Activated CD4-positive, alpha-beta T cell treated with anti-CD3 and anti-CD28 coated beads, Interleukin-2, amount 50 U/mL, for 48 hours (primary cell): ENCODE measurements at regions not wholly inside any gene's neighbourhood (a gene's known extent, or its start where the extent isn't known, plus 50 kb on each side); places are given as distances from the start of the nearest gene placed in this dataset.

Experiments
- DNase-seq, 2 experiments: peaks; one replicate each; pipeline ENCODE4 v3.0.0-alpha.2; 2020

DNA sequence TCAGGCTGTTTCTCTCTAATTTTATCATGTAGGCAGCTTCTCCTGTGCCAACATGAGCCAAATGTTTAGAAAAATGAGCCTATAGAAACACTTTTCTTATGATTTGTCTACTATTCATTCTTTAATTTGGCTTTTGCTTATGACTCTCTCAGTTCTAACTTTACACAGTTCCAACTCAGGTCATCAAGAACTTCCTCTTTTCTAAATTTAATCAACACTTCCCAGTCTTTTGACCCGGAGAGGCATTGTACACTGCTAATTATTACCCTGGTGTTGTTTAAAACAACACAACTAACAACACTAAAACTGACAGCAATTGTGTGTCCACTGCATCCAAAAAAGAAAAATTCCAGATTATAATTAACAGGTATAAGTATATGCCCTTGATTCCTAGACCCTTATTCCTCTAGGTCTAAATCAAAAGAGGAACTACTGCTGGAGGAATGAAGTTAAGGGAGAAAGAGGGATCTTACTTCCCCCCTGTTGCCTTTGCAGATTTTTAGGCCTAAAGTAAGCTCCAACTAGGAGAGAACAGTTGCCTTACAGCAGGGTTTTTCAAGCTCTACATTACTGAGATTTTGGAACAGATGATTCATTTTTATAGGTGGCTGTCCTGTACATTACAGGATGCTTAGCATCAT, 332.2 kb upstream of the GOLIM4 start:
- DNase-seq = no peak

DNA sequence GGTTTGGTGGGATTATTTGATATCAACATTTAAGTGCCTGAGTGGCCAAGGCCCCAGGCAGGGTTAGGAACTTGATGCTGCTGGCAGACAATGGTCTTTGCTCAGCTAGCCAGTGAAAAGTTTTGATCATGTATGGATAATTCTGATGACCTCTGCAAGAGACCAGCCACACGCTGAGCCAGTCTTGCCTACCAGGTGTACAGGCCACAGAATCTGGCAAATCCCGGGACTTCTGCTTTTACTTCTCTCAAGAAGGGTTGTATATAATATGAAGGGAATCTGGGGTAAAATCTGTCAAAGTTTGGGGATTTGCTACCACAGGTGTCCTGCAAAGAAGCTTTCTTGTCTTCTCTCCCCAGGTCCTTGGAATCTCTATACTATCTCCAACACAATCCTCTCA, 331.4 kb upstream of the GOLIM4 start:
- DNase-seq = no peak

DNA sequence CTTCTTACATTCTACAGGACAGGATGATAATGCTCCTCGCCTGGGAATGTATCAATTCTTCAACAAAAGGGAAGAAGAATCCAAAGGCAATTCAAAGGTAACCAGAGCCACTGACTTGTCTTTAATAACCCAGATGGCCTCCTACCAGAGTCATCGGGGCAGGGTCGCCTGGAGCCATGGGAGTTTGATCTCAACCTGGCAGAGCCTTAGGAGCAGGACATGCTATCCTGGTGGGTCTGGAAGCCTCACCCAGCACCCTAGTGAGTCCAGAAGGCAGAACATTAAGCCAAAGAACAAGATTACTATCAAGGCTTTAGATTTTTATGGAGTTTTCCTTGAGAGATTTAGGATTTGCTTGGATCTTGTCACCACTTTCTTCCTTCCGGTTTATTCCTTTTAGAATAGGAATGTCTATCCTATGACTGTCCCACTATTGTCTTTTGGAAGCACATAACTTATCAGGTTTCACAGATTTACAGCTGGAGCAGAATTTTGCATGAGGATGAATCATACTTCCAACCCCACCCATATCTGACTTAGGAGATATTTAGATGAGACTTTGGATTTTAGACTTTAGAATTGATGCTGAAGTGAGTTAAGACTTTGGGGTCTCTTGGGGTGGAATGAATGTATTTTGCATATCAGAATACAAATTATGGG, 330.3 kb upstream of the GOLIM4 start:
- DNase-seq = no peak

- no peak for DNase-seq
Measured at GRCh38 chr3:168424059-168424734, 328.5 kb upstream of the GOLIM4 start.

DNA sequence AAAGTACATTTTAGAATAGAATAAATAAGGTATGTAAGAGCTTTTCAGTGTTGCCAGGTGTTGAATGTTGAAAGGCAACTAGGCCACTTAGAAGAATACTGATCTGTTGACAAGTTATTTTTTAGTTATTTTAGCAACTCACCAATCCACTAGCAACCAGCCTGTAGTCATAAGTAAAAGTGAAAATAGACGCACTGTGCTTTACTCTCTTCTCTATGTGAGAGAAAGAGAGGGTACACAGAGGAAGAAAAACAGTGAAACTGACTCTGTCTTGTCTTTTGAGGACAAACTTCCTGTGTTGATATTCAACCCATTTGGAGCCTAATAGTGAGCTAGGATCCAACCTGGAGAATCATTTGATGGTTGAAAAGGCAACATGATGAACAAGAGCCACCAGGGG, 327.1 kb upstream of the GOLIM4 start:
- no peak for DNase-seq

GRCh38 chr3:168419091-168419490, 323.4 kb upstream of the GOLIM4 start:
- no peak for DNase-seq

DNA sequence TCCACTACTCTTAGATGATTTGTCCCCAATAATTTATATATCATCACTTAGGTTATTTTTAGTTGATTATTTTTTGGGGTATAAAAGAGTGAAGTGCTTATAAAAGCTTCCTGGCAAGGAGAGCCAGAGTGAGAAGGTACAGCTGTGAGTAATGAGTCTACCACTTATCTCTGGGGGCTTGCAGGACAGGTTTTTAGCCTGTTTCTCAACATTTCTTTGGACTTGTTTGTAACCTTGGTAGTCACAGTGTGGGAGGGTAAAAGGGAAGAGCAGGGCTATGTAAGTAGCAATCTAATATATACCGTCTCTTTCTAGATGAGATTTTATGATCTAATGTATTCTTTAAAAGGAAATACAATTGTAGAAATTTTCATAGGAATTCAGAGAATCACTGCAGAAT, 321.3 kb upstream of the GOLIM4 start:
- no peak for DNase-seq

GRCh38 chr3:168416446-168416845, 320.7 kb upstream of the GOLIM4 start:
- DNase-seq = no peak

DNA sequence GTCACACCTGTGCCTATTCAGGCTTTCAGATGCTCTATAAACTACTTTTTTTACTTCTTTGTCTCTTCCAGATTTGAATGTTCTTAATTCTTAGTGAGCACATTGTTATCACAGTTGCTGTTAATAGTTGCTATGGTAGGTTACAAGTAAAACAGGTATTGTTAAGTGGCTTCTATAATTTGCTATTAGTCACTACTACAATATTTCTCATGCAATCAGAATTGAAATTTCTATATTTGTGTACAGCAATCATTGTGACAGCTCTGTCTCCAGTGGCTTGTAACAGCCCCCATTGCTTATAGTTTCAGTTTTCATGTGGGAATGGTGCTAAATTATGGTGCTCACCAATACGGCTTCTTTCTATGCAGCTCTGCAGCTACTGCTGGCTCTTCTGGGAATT, 318.4 kb upstream of the GOLIM4 start:
- no peak for DNase-seq

- DNase-seq = no peak
Measured at GRCh38 chr3:168407381-168407780, 311.7 kb upstream of the GOLIM4 start.

GRCh38 chr3:168405288-168405687, 309.6 kb upstream of the GOLIM4 start:
- no peak for DNase-seq

DNA sequence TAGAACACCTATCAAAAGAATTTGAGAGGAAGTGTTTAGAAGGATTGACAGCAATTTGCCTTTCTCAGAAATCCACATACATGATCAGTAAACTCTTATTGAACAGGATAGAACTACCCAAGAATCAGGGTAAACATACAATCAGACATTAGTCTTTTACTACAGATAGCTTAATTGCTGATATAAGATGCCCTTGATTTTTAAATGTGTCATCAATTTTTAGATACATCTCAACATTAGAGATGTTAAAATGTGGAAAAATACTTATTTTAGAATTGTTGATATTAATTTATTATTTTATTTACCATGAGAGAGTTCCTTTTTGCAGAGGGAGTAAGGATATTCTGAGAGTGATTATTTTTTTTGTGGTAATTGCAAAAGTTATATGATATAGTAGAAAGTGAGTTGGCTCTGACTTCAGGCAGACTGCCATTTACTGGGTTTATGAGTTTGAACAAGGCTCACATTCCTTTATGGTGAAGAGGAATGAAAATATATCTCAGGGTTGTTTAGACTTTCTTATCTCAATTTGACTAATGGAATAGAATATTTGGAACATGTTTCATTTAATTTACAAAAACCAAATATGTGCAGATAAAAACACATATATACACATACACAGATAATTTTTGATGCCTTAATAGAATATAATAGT, 302.8 kb upstream of the GOLIM4 start:
- no peak for DNase-seq

- no peak for DNase-seq
Measured at GRCh38 chr3:168396861-168397260, 301.1 kb upstream of the GOLIM4 start.

- no peak for DNase-seq
Measured at GRCh38 chr3:168395551-168395950, 299.8 kb upstream of the GOLIM4 start.

DNA sequence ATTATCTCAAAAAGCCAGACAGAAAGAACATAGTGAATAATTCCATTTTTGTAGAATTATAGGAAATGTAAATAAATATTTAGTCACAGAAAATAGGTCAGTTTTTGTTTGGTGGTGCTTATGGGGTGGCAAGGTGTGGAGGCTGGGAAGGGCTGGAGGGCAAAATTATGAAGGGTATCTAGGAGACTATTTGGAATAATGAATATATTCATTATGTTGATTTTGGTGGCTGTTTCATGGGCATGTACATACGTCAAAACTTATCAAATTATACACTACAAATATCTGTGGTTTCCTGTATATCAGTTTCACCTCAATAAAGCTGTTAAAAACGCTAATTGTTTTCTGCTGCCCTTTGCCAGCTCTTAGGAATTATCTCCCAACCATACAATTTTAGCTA, 298.7 kb upstream of the GOLIM4 start:
- no peak for DNase-seq

DNA sequence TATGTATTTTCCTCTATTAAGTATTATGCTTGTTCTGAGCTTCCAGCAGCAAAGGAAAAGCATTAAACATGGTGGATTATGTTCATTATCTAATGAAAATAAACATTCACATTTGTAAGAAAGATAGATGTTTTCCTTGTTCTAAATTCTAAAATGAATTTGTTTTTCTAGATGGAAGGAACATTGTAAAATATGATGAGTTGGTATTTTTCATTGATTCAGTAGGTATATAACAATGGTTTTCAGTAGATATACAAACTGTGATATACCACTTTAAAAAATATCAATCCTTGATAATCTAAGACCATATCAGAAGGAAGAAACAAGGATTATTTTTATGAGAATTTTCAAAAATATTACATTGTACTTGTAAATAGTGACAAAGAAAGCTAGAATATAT, 290.6 kb upstream of the GOLIM4 start:
- no peak for DNase-seq

GRCh38 chr3:168384990-168385389, 289.3 kb upstream of the GOLIM4 start:
- DNase-seq = no peak

DNA sequence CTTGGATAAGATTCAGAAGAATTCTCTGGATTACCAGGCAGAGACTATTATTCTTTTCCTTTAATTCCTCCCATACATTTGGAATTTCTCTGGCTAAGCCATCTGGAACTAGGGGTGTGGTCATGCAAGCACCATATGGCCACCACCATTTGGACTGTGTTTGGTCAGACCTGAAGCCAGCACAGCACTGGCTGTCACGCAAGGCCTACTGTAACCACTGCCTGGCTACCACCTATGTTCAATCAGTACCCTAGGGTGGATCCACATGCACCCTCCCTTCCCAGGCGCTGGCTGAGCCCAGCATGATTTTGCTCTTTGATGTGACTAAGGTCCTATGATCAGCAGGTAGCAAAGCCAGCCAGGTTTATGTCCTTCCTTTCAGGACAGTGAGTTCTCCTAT, 287.8 kb upstream of the GOLIM4 start:
- DNase-seq = no peak

DNA sequence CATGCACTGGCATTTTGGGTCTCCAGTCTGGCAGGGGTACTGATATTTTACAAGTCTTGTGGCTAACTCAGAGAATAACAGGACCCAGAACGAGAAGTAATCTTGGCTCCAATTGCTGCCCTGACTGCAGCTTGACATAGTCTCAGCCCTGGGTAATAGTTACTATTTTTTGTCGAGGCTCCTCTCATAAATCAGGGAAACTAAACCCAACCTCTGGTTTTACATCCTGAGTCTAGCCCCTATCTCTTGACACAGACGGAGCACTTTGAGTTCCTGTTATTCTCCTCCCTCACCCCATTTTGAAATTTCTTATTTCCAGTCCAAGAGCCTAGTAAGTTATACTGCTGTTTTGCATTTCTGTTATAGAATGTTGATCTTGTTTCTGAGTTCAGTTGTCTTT, 276.1 kb upstream of the GOLIM4 start:
- DNase-seq = no peak

GRCh38 chr3:168364967-168365366, 269.2 kb upstream of the GOLIM4 start:
- no peak for DNase-seq

- no peak for DNase-seq
Measured at GRCh38 chr3:168362661-168363247, 267.0 kb upstream of the GOLIM4 start.

DNA sequence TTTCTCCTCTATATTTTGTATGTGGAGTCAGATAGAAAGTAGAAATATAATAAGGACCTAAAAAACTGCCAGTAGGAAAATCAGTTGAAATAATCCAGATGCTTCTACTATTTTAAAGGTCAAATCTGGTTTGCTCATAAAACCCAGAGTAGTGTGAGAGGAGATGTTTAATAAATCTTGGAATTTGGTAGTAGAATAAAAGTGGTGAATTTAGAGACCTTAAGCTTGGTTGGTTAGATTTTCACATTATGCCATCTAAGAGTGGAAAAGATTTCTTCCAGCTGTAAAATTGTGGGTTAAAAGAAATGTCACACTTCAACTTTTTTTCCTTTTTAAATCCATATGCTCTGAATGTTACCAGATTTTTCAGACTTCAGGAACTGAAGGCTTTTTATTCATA, 266.4 kb upstream of the GOLIM4 start:
- no peak for DNase-seq

GRCh38 chr3:168360993-168361392, 265.3 kb upstream of the GOLIM4 start:
- DNase-seq = no peak
